ENCODE measurements at regions not wholly inside any gene's neighbourhood (a gene's known extent, or its start where the extent isn't known, plus 50 kb on each side); places are given as distances from the start of the nearest gene placed in this dataset.

- TF ChIP-seq CTCF (IDR thresholded peaks at IDR 0.05; ENCODE audit: insufficient read depth, low read length, poor library complexity, severe bottlenecking) (no peak), EZH2phosphoT487 (conservative IDR thresholded peaks at IDR 0.05; ENCODE audit: low read length) (no peak)
Observed at GRCh38 chr14:40216976-40217375, 784.7 kb upstream of the FBXO33 start.
